ENCODE measurements at regions not wholly inside any gene's neighbourhood (a gene's known extent, or its start where the extent isn't known, plus 50 kb on each side); places are given as distances from the start of the nearest gene placed in this dataset.

GRCh38 chr18:25453556-25454269 is 101.7 kb upstream of the ZNF521 start:
- no peak for TF ChIP-seq CTCF (conservative IDR thresholded peaks at IDR 0.05; ENCODE audit: low read length)
- no peak for TF ChIP-seq EZH2phosphoT487 (IDR thresholded peaks at IDR 0.05; ENCODE audit: borderline replicate concordance)

Data from Loucy (cell line).